Fibroblast of villous mesenchyme (primary cell): ENCODE measurements at regions not wholly inside any gene's neighbourhood (a gene's known extent, or its start where the extent isn't known, plus 50 kb on each side); places are given as distances from the start of the nearest gene placed in this dataset.

Experiments used
- DNase-seq: peaks from one replicate; pipeline ENCODE4 v3.0.0-alpha.2; 2010; ENCODE audit warnings: low read depth
- H3K4me3 ChIP-seq: 2 replicates; pipeline ENCODE4 v1.5.1; 2011; ENCODE audit warnings: low read depth, mild to moderate bottlenecking, low read length
- CTCF ChIP-seq: IDR thresholded peaks from 2 replicates; pipeline ENCODE4 v1.5.1; 2012; ENCODE audit warnings: low read depth, mild to moderate bottlenecking, low read length; ENCODE audit not compliant: insufficient read depth

GRCh38 chr1:60345621-60346020, 272.1 kb upstream of the C1orf87 start:
- no peak overlapping the region for H3K4me3 ChIP-seq
- TF ChIP-seq CTCF: no peak
- DNase-seq: peak; percentile 17

- DNase-seq: no peak
- no peak for TF ChIP-seq CTCF
- no peak overlapping the region for H3K4me3 ChIP-seq
Observed at GRCh38 chr1:60345049-60345448, 271.5 kb upstream of the C1orf87 start.

- TF ChIP-seq CTCF: no peak
- H3K4me3 ChIP-seq: no peak overlapping the region
- DNase-seq: no peak
Observed at GRCh38 chr1:60343736-60344135, 270.2 kb upstream of the C1orf87 start.

GRCh38 chr1:60342569-60342968, 269.0 kb upstream of the C1orf87 start:
- no peak overlapping the region for H3K4me3 ChIP-seq
- no peak for DNase-seq
- no peak for TF ChIP-seq CTCF

GRCh38 chr1:60341274-60341673, 267.7 kb upstream of the C1orf87 start:
- no peak for TF ChIP-seq CTCF
- H3K4me3 ChIP-seq: no peak overlapping the region
- no peak for DNase-seq

GRCh38 chr1:60331647-60332046, 258.1 kb upstream of the C1orf87 start:
- no peak for DNase-seq
- no peak for TF ChIP-seq CTCF
- H3K4me3 ChIP-seq: no peak overlapping the region

- H3K4me3 ChIP-seq: no peak overlapping the region
- no peak for TF ChIP-seq CTCF
- no peak for DNase-seq
Observed at GRCh38 chr1:60329651-60330050, 256.1 kb upstream of the C1orf87 start.
